NCI-H345 (cell line): ENCODE measurements at regions not wholly inside any gene's neighbourhood (a gene's known extent, or its start where the extent isn't known, plus 50 kb on each side); places are given as distances from the start of the nearest gene placed in this dataset.

Experiments
- DNase-seq: peaks from one replicate; lab custom pipeline; 2025; lab: John Stamatoyannopoulos, UW

DNA sequence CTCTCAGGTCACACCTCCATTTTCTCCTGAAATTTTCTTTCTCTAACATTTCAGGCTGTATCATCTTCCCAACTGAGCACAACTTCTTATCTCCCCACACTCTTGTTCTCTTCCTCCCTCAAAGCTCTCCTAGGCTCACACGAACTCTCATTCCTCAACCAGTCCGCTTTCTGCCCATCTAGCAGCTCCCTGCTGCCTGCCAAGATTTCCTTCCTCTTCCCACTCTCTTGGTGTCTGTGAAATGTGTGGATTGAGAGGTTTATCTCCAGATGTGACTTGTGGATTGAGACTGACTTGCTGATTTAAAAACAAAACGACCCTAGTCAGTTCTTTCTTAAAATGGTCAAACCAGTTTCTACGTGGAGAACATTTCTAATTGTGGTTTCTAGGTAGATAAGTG, 106.3 kb downstream of the MTNR1B start:
- no peak for DNase-seq

- peak; percentile 42 for DNase-seq
Measured at GRCh38 chr11:93080146-93080759, 110.8 kb downstream of the MTNR1B start.

GRCh38 chr11:93081694-93082093, 112.2 kb downstream of the MTNR1B start:
- DNase-seq, result no peak

- no peak for DNase-seq
Measured at GRCh38 chr11:93082900-93083299, 113.4 kb downstream of the MTNR1B start.

DNA sequence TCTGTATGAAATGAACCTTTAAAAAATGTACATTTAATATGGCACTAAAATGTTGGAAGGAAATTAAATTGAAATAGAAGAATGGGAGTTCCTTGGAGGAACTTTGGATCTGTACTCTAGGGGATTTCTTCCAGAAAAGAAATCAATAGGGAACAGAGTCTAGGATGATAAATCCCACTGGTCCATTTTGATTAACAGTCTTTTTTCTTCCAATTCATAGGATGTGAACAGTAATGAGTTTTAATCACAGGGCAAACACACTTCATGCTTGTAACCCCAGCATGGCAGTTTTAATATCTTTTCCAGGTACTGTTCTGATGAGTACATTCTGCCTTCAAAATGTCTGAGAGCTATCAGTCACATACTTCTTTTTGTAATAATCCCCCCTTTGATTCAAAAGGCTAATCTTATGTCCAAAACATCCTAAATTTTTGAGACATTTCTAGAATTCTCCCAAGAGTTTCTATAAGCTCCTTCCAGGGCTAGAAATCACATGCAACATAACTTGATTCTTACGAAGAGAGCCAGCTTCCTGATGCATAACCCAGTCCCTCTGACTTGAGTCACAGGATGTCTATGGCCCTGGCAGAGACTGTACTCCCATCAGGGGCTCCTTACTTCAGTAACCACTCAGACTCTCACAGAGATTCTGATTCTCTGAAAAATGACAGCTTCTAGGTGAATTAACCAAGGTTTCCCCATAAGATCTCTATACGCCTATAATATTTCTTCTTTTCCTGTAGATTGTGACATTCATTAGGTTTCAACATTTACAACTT, 112.9 kb downstream of the SLC36A4 start:
- DNase-seq, result no peak

- peak; percentile 61 for DNase-seq
Measured at GRCh38 chr11:93089474-93090102, 108.2 kb downstream of the SLC36A4 start.
